ENCODE measurements at regions not wholly inside any gene's neighbourhood (a gene's known extent, or its start where the extent isn't known, plus 50 kb on each side); places are given as distances from the start of the nearest gene placed in this dataset.

DNA sequence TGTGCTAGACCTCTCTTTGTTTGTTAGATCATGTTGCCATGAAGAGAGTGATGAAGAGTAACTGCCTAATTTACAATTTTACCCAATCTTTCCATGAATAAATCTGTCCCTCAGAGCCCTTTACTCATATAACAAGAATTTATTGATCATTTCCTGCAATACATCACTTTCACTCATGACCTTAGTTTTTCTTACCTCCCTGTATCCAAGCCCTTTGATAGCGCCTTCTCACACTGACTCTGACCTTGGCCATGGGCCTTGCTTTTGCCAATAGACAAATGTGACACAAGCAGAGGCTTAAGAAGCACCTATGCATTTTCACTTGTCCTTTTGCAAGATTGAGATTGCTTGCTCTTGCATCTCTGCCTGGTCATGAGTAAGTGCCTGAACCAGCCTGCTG lies 288.1 kb downstream of the NNT start:
- TF ChIP-seq, protein P1, sequence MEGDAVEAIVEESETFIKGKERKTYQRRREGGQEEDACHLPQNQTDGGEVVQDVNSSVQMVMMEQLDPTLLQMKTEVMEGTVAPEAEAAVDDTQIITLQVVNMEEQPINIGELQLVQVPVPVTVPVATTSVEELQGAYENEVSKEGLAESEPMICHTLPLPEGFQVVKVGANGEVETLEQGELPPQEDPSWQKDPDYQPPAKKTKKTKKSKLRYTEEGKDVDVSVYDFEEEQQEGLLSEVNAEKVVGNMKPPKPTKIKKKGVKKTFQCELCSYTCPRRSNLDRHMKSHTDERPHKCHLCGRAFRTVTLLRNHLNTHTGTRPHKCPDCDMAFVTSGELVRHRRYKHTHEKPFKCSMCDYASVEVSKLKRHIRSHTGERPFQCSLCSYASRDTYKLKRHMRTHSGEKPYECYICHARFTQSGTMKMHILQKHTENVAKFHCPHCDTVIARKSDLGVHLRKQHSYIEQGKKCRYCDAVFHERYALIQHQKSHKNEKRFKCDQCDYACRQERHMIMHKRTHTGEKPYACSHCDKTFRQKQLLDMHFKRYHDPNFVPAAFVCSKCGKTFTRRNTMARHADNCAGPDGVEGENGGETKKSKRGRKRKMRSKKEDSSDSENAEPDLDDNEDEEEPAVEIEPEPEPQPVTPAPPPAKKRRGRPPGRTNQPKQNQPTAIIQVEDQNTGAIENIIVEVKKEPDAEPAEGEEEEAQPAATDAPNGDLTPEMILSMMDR (IDR thresholded peaks at IDR 0.05) = no peak
- TF ChIP-seq POLR2A (IDR thresholded peaks at IDR 0.05) = no peak

All from testis (tissue), 2 donors.